SK-N-SH (cell line): ENCODE measurements at regions not wholly inside any gene's neighbourhood (a gene's known extent, or its start where the extent isn't known, plus 50 kb on each side); places are given as distances from the start of the nearest gene placed in this dataset.

Source experiments
- CTCF ChIA-PET: fragments of 300-600, 350-600 bp; formaldehyde crosslinking; extraction: SDS; loops from one replicate; lab custom pipeline; 2021; lab: Yijun Ruan, JAX
- POLR2A ChIA-PET: fragments of 350-600 bp; sonication (Branson Sonifier 250); formaldehyde crosslinking; extraction: SDS; loops from one replicate; lab custom pipeline; 2020; ENCODE audit warnings: antibody characterized with exemption, inconsistent platforms; lab: Yijun Ruan, JAX
- DNase-seq: peaks from one replicate; pipeline ENCODE4 v3.0.0; 2012
- H2AFZ ChIP-seq: fragments of 200-600 bp; sonication (generic); 2 replicates; pipeline ENCODE4 v1.8.1; 2016; ENCODE audit warnings: antibody characterized with exemption, mild to moderate bottlenecking, low read depth
- H3F3A ChIP-seq: fragments of 200-600 bp; sonication (generic); replicated peaks from 2 replicates; pipeline ENCODE3; 2016; ENCODE audit warnings: antibody characterized with exemption, mild to moderate bottlenecking; ENCODE audit not compliant: insufficient read depth
- H3K27ac ChIP-seq, 2 experiments: fragments of 200-500 bp in 1 of 2; fragments of 200-600 bp in 1 of 2; sonication (Bioruptor generic) in 1 of 2; sonication (generic), shearing (Covaris generic) in 1 of 2; 2 replicates each; pipeline versions ENCODE4 v1.5.1 to v1.6.1; 2014 to 2016; ENCODE audit warnings: low read depth in 2 of 2, inconsistent platforms in 1 of 2, low read length in 1 of 2, mild to moderate bottlenecking in 1 of 2, mixed read lengths in 1 of 2
- H3K27me3 ChIP-seq: fragments of 200-600 bp; sonication (generic), shearing (Covaris generic); 2 replicates; pipeline ENCODE4 v1.6.1; 2016; ENCODE audit warnings: mixed run types; ENCODE audit not compliant: insufficient read depth
- H3K36me3 ChIP-seq, 2 experiments: fragments of 200-500 bp in 1 of 2; fragments of 200-600 bp in 1 of 2; sonication (Bioruptor generic) in 1 of 2; sonication (generic) in 1 of 2; replicated peaks in 1 of 2; 2 replicates each; pipeline versions ENCODE3 to v1.5.1; 2014 to 2016; ENCODE audit warnings: low read length in 1 of 2, mild to moderate bottlenecking in 1 of 2; ENCODE audit not compliant: insufficient read depth in 2 of 2, control insufficient read depth in 1 of 2
- H3K4me1 ChIP-seq, 2 experiments: fragments of 200-500 bp in 1 of 2; fragments of 200-600 bp in 1 of 2; sonication (Bioruptor generic) in 1 of 2; sonication (generic), shearing (Covaris generic) in 1 of 2; 2 replicates each; pipeline versions ENCODE4 v1.5.1 to v1.6.1; 2014 to 2016; ENCODE audit warnings: low read depth in 1 of 2, low read length in 1 of 2, mixed run types in 1 of 2; ENCODE audit not compliant: insufficient read depth in 2 of 2, control insufficient read depth in 1 of 2
- H3K4me2 ChIP-seq: fragments of 200-600 bp; sonication (generic), shearing (Covaris generic); 2 replicates; pipeline ENCODE4 v1.6.1; 2017; ENCODE audit warnings: mixed run types
- H3K4me3 ChIP-seq, 2 experiments: fragments of 200-500 bp in 1 of 2; fragments of 200-600 bp in 1 of 2; sonication (Bioruptor generic) in 1 of 2; sonication (generic), shearing (Covaris generic) in 1 of 2; 2 replicates each; pipeline versions ENCODE4 v1.5.1 to v1.8.1; 2014 to 2016; ENCODE audit warnings: low read depth in 2 of 2, inconsistent platforms in 1 of 2, low read length in 1 of 2, mild to moderate bottlenecking in 1 of 2, mixed read lengths in 1 of 2, moderate library complexity in 1 of 2
- H3K79me2 ChIP-seq: fragments of 200-600 bp; sonication (generic); 2 replicates; pipeline ENCODE4 v1.8.1; 2017; ENCODE audit warnings: mild to moderate bottlenecking; ENCODE audit not compliant: insufficient read depth
- H3K9ac ChIP-seq: fragments of 200-600 bp; sonication (generic); 2 replicates; pipeline ENCODE4 v1.6.1; 2017; ENCODE audit warnings: mixed run types
- H3K9me2 ChIP-seq: fragments of 200-600 bp; sonication (generic); 2 replicates; pipeline ENCODE4 v1.6.1; 2017; ENCODE audit warnings: mixed run types
- H3K9me3 ChIP-seq: fragments of 200-600 bp; sonication (generic); 2 replicates; pipeline ENCODE4 v1.6.1; 2017; ENCODE audit warnings: mixed run types, mild to moderate bottlenecking, moderate library complexity
- H4K20me1 ChIP-seq: fragments of 200-600 bp; sonication (generic); 2 replicates; pipeline ENCODE4 v1.6.1; 2017; ENCODE audit warnings: mild to moderate bottlenecking, mixed run types; ENCODE audit not compliant: insufficient read depth
- CHD2 ChIP-seq: fragments of 150-350 bp; IDR thresholded peaks from 2 replicates; pipeline ENCODE4 v1.6.1; 2018; ENCODE audit warnings: low read length; ENCODE audit not compliant: partially characterized antibody
- ELF1 ChIP-seq: IDR thresholded peaks from 2 replicates; pipeline ENCODE4 v1.4.0; 2012
- EP300 ChIP-seq, 2 experiments: IDR thresholded peaks; 2 replicates each; pipeline versions ENCODE4 v1.4.0 to v1.6.1; 2012; ENCODE audit warnings: borderline replicate concordance in 1 of 2, low read depth in 1 of 2, low read length in 1 of 2
- FOSL2 ChIP-seq: IDR thresholded peaks from 2 replicates; pipeline ENCODE4 v1.4.0; 2012; ENCODE audit warnings: low read depth, mild to moderate bottlenecking, moderate library complexity, borderline replicate concordance
- FOXJ3 ChIP-seq: sonication (generic); formaldehyde crosslinking; IDR thresholded peaks from 2 replicates; pipeline ENCODE4 v1.5.1; 2020; ENCODE audit warnings: mild to moderate bottlenecking, missing genetic modification reagents
- GATA2 ChIP-seq: sonication (generic); formaldehyde crosslinking; IDR thresholded peaks from 2 replicates; pipeline ENCODE4 v1.5.0; 2020; ENCODE audit warnings: mild to moderate bottlenecking, missing genetic modification reagents
- JUND ChIP-seq: IDR thresholded peaks from 2 replicates; pipeline ENCODE4 v1.4.0; 2012
- NFIC ChIP-seq: IDR thresholded peaks from 2 replicates; pipeline ENCODE4 v1.4.0; 2012; ENCODE audit warnings: borderline replicate concordance
- NRF1 ChIP-seq: IDR thresholded peaks from 2 replicates; pipeline ENCODE4 v1.6.1; 2012; ENCODE audit warnings: low read depth, mild to moderate bottlenecking, low read length
- POLR2AphosphoS5 ChIP-seq: IDR thresholded peaks from 2 replicates; pipeline ENCODE4 v1.6.1; 2012; ENCODE audit warnings: low read depth, low read length
- RAD21 ChIP-seq: IDR thresholded peaks from 2 replicates; pipeline ENCODE4 v1.6.1; 2012; ENCODE audit warnings: mild to moderate bottlenecking, low read length
- RCOR1 ChIP-seq: fragments of 150-350 bp; IDR thresholded peaks from 2 replicates; pipeline ENCODE4 v1.6.1; 2017; ENCODE audit warnings: antibody characterized with exemption, low read length
- RFX5 ChIP-seq: IDR thresholded peaks from 2 replicates; pipeline ENCODE4 v1.6.1; 2012; ENCODE audit warnings: mild to moderate bottlenecking, improper control_type of control experiment, low read length
- SMC3 ChIP-seq: IDR thresholded peaks from 2 replicates; pipeline ENCODE4 v1.6.1; 2012; ENCODE audit warnings: low read depth, low read length, improper control_type of control experiment
- TEAD4 ChIP-seq: IDR thresholded peaks from 2 replicates; pipeline ENCODE4 v1.4.0; 2012; ENCODE audit warnings: mild to moderate bottlenecking, borderline replicate concordance; ENCODE audit not compliant: insufficient read depth
- YY1 ChIP-seq: IDR thresholded peaks from 2 replicates; pipeline ENCODE4 v1.4.0; 2012; ENCODE audit warnings: low read depth, mild to moderate bottlenecking
- WGBS: methylation state at CpG from one replicate; pipeline ENCODE4 v1.1.6; 2017; ENCODE audit warnings: low lambda C conversion rate; 5-methylcytosine and 5-hydroxymethylcytosine counted together
- TF ChIP-seq, protein P1 (sequence below): IDR thresholded peaks from 2 replicates; pipeline ENCODE4 v1.4.0; 2012; ENCODE audit warnings: low read depth, borderline replicate concordance
- TF ChIP-seq, protein P2 (sequence below): IDR thresholded peaks from 2 replicates; pipeline ENCODE4; 2012
- TF ChIP-seq, protein P3 (sequence below): fragments of 150-350 bp; IDR thresholded peaks from 2 replicates; pipeline ENCODE4 v1.6.1; 2017; ENCODE audit warnings: antibody characterized with exemption, low read length, low read depth, borderline replicate concordance
- TF ChIP-seq, protein P4 (sequence below): IDR thresholded peaks from 2 replicates; pipeline ENCODE4 v1.4.0; 2012; ENCODE audit warnings: low read depth
- TF ChIP-seq, protein P5 (sequence below): IDR thresholded peaks from 2 replicates; pipeline ENCODE4 v1.6.1; 2012; ENCODE audit warnings: mild to moderate bottlenecking, low read depth, low read length, moderate library complexity
- TF ChIP-seq, protein P6 (sequence below): fragments of 150-350 bp; IDR thresholded peaks from 2 replicates; pipeline ENCODE4 v1.6.1; 2016; ENCODE audit warnings: mild to moderate bottlenecking, low read depth, low read length

DNA sequence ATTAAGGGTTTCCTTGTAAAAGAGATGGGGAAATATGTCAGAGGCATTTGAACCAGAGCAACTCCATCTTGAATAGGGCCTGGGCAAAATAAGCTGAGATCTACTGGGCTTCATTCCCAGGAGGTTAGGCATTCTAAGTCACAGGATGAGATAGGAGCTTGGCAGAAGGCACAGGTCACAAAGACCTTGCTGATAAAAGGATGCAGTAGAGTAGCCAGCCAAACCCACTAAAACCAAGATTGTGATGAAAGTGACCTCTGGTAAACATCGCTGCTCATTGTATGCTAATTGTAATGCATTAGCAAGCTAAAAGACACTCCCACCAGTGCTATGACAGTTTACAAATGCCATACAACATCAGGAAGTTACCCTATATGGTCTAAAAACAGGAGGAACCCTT lies 1390.3 kb downstream of the RAPGEF2 start (continued):
- TF ChIP-seq, protein P1, sequence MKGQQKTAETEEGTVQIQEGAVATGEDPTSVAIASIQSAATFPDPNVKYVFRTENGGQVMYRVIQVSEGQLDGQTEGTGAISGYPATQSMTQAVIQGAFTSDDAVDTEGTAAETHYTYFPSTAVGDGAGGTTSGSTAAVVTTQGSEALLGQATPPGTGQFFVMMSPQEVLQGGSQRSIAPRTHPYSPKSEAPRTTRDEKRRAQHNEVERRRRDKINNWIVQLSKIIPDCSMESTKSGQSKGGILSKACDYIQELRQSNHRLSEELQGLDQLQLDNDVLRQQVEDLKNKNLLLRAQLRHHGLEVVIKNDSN, result no peak

DNA sequence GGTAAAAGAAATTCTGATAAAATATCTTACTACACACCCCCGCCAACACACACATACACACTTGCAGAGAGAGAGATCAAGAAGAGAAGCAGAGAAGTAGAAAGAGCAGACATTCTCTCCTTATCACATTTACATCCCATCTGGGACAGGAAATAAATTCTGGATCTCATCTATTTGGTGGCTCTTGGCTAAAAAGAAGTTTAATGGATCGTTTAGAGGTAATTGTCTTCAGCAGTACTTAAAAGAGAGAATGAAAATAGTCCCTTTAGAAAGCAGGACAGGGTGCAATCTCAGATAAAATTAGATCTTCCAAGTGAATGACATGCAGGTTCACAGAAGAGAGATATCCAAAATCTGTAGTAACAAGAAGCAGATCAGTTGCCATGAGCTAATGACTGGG lies 1392.5 kb downstream of the RAPGEF2 start:
- peaks cover 0 to 2% of the 10 kb centered on the region in 2 experiments; a peak in 1 of 4 replicates for H3K4me1 ChIP-seq
- H3K4me2 ChIP-seq, result no peak overlapping the region
- ChIA-PET POLR2A (no interaction called here), CTCF (interaction anchor here (1.0 kb wide), 1 partner anchor 16 kb away, joined by 3 read pairs; no protein-coding TSS in a partner anchor)
- H3K9me2 ChIP-seq, result no peaks in the 10 kb centered on the region
- no peaks in the 10 kb centered on the region for H3K79me2 ChIP-seq
- no peak overlapping the region for H2AFZ ChIP-seq
- 21% methylated on average over 2 of the region's 2 CpGs for WGBS
- H3K27me3 ChIP-seq, result no peaks in the 10 kb centered on the region
- DNase-seq, result peak; percentile 17
- H3K27ac ChIP-seq, result peak overlapping the region in 1 of 2 experiments; percentile 86; a peak in 2 of 4 replicates
- H3K9ac ChIP-seq, result no peak overlapping the region
- H3K36me3 ChIP-seq, result no peaks in the 10 kb centered on the region
- no peaks in the 10 kb centered on the region for H3F3A ChIP-seq
- H3K9me3 ChIP-seq, result no peaks in the 10 kb centered on the region
- no peak overlapping the region for H3K4me3 ChIP-seq
- no peaks in the 10 kb centered on the region for H4K20me1 ChIP-seq
- no peak for TF ChIP-seq CHD2
- TF ChIP-seq, protein P2, sequence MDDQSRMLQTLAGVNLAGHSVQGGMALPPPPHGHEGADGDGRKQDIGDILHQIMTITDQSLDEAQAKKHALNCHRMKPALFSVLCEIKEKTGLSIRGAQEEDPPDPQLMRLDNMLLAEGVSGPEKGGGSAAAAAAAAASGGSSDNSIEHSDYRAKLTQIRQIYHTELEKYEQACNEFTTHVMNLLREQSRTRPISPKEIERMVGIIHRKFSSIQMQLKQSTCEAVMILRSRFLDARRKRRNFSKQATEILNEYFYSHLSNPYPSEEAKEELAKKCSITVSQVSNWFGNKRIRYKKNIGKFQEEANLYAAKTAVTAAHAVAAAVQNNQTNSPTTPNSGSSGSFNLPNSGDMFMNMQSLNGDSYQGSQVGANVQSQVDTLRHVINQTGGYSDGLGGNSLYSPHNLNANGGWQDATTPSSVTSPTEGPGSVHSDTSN, result no peak
- no peak for TF ChIP-seq ELF1
- TF ChIP-seq JUND, result no peak
- TF ChIP-seq, protein P3, sequence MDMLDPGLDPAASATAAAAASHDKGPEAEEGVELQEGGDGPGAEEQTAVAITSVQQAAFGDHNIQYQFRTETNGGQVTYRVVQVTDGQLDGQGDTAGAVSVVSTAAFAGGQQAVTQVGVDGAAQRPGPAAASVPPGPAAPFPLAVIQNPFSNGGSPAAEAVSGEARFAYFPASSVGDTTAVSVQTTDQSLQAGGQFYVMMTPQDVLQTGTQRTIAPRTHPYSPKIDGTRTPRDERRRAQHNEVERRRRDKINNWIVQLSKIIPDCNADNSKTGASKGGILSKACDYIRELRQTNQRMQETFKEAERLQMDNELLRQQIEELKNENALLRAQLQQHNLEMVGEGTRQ, result no peak
- no peak for TF ChIP-seq FOSL2
- TF ChIP-seq POLR2AphosphoS5, result no peak
- TF ChIP-seq, protein P1, result no peak
- TF ChIP-seq YY1, result no peak
- TF ChIP-seq RAD21, result no peak; the same call in 1 of the 2 replicates
- TF ChIP-seq NFIC, result no peak
- no peak for TF ChIP-seq TEAD4
- TF ChIP-seq, protein P4, sequence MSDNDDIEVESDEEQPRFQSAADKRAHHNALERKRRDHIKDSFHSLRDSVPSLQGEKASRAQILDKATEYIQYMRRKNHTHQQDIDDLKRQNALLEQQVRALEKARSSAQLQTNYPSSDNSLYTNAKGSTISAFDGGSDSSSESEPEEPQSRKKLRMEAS, result no peak
- no peak for TF ChIP-seq NRF1
- TF ChIP-seq RCOR1, result 0 out of 2 replicates have a peak, but pooled peaks have one; percentile 54
- TF ChIP-seq EP300 (IDR thresholded peaks at IDR 0.05; ENCODE audit: borderline replicate concordance in 1 of 2, low read depth in 1 of 2, low read length in 1 of 2), result peak in 1 of 2 experiments; percentile 92; a peak in 2 of 4 replicates
- peak; percentile 76 for TF ChIP-seq GATA2 (CRISPR knock-in tag)
- TF ChIP-seq, protein P5, sequence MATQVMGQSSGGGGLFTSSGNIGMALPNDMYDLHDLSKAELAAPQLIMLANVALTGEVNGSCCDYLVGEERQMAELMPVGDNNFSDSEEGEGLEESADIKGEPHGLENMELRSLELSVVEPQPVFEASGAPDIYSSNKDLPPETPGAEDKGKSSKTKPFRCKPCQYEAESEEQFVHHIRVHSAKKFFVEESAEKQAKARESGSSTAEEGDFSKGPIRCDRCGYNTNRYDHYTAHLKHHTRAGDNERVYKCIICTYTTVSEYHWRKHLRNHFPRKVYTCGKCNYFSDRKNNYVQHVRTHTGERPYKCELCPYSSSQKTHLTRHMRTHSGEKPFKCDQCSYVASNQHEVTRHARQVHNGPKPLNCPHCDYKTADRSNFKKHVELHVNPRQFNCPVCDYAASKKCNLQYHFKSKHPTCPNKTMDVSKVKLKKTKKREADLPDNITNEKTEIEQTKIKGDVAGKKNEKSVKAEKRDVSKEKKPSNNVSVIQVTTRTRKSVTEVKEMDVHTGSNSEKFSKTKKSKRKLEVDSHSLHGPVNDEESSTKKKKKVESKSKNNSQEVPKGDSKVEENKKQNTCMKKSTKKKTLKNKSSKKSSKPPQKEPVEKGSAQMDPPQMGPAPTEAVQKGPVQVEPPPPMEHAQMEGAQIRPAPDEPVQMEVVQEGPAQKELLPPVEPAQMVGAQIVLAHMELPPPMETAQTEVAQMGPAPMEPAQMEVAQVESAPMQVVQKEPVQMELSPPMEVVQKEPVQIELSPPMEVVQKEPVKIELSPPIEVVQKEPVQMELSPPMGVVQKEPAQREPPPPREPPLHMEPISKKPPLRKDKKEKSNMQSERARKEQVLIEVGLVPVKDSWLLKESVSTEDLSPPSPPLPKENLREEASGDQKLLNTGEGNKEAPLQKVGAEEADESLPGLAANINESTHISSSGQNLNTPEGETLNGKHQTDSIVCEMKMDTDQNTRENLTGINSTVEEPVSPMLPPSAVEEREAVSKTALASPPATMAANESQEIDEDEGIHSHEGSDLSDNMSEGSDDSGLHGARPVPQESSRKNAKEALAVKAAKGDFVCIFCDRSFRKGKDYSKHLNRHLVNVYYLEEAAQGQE, result no peak
- TF ChIP-seq, protein P6, sequence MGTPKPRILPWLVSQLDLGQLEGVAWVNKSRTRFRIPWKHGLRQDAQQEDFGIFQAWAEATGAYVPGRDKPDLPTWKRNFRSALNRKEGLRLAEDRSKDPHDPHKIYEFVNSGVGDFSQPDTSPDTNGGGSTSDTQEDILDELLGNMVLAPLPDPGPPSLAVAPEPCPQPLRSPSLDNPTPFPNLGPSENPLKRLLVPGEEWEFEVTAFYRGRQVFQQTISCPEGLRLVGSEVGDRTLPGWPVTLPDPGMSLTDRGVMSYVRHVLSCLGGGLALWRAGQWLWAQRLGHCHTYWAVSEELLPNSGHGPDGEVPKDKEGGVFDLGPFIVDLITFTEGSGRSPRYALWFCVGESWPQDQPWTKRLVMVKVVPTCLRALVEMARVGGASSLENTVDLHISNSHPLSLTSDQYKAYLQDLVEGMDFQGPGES, result no peak
- no peak for TF ChIP-seq RFX5
- no peak for TF ChIP-seq SMC3
- TF ChIP-seq FOXJ3 (CRISPR knock-in tag), result 0 out of 2 replicates have a peak, but pooled peaks have one; percentile 38
